ENCODE measurements at regions not wholly inside any gene's neighbourhood (a gene's known extent, or its start where the extent isn't known, plus 50 kb on each side); places are given as distances from the start of the nearest gene placed in this dataset.
"Not testable (repeated sequence)": the region's sequence is repeated elsewhere in the genome, so short reads cannot be mapped to it uniquely, and the experiment has no call there.

- DNase-seq (ENCODE audit: low read depth in 2 of 2): no peak
These were observed 177.6 kb downstream of the STK31 start for GRCh38 chr7:23887660-23888059.

DNA sequence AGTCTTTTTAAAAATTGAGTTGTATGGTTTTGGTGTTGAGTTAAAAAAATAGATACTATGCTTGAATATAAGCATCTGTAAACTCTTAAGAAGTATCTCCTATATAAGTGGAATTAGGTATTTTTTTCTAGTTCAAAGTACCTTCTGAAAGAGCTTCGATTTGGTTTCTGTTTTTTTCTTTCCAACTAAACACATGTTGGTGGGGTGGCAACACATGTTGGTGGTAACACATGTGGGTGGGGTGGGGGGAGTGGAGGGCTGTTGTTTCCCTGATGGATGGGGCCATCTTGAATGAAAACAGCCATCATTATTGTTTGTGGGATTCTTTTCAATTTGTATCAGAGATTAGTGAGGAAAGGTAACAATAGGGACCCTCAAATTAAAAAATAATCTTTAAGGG lies 178.9 kb downstream of the STK31 start:
- no peak for DNase-seq (ENCODE audit: low read depth in 2 of 2)

- no peak for DNase-seq (ENCODE audit: low read depth in 2 of 2)
These were observed 179.5 kb downstream of the STK31 start for GRCh38 chr7:23889566-23889965.

- no peak for DNase-seq (ENCODE audit: low read depth in 2 of 2)
These were observed 182.0 kb downstream of the STK31 start for GRCh38 chr7:23892019-23892418.

DNA sequence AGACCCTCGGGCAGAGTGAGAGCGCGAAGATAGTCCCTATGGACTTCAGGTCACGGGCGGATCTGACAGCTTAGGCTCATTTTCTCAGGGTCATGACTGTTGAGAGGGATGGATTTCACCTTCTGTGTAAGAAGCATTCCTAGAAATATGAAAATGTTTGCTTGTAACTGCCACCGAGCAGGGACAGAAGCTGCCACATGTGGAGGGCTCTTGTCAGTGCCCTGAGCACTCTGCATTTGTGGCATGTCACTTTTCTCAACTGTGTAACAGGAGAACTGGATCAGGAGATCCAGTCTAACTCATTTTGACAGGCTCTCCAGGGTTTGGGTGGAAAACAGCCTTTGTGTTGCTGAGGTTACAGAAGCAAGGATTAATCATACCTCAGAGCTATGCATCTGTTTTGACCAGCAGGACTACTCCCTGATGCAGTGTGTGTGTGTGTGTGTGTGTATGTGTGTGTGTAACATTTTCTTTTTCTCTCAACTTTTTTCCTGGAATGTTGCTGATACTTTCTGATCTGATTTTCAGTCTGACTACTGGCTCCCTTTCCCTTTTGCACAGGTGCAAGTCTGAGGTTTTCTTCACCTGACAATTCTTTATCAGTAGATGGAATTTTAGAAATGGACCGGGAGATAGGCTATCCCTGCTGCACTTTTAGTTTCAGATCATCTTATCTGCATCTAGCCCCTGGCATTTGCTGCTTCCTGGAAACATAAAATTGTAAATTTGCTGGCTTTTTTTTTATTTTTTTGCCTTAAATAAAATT lies 183.3 kb downstream of the STK31 start:
- peak; percentile 13 to 29 for DNase-seq (ENCODE audit: low read depth in 2 of 2)

GRCh38 chr7:23893942-23894891 lies 184.2 kb downstream of the STK31 start:
- no peak for DNase-seq (ENCODE audit: low read depth in 2 of 2)

GRCh38 chr7:23894892-23895569 lies 185.0 kb downstream of the STK31 start:
- DNase-seq (ENCODE audit: low read depth in 2 of 2): no peak

GRCh38 chr7:23895666-23896096 lies 185.7 kb downstream of the STK31 start:
- DNase-seq (ENCODE audit: low read depth in 2 of 2): peak; percentile 22 to 34

DNA sequence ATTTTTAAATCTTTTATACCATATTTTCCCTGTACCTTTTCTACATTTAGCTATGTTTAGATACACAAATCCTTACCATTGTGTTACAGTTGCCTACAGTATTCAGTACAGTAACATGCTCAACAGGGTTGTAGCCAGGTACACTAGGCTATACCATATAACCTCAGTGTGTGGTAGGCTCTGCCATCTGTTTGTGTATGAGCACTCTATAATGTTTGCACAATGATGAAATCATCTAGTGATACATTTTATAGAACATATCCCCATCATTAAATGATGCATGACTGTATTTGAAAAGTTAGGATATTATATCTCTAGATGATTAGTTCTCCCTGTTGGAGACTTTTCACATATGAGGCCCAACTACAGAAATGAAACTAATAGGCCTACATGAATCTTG lies 188.6 kb downstream of the STK31 start:
- DNase-seq (ENCODE audit: low read depth in 2 of 2): no peak

GRCh38 chr7:23904901-23905300 lies 194.9 kb downstream of the STK31 start:
- DNase-seq (ENCODE audit: low read depth in 2 of 2): not testable (repeated sequence)

- no peak for DNase-seq (ENCODE audit: low read depth in 2 of 2)
These were observed 197.0 kb downstream of the STK31 start for GRCh38 chr7:23907012-23907411.

- DNase-seq (ENCODE audit: low read depth in 2 of 2): no peak
These were observed 199.4 kb downstream of the STK31 start for GRCh38 chr7:23909426-23909825.

DNA sequence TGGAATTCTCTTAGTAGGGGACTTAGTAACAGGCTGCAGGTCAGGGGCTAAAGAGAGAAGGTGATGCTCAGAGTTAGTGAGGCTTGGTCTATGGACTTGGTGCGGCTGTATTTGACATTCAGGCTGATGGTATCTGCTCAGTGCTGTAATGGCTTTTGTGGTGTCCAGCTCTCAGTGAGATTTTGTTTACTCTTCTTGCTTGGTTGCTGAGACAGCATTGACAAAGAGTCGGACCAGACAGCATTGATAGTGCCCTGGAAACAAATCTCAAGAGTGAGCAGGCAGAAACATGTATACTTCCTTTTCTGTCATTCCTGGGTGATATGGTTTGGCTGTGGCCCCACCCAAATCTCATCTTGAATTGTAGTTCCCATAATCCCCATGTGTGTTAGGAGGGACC lies 202.0 kb downstream of the STK31 start:
- no peak for DNase-seq (ENCODE audit: low read depth in 2 of 2)

GRCh38 chr7:23913016-23913415 lies 203.0 kb downstream of the STK31 start:
- DNase-seq (ENCODE audit: low read depth in 2 of 2): no peak

DNA sequence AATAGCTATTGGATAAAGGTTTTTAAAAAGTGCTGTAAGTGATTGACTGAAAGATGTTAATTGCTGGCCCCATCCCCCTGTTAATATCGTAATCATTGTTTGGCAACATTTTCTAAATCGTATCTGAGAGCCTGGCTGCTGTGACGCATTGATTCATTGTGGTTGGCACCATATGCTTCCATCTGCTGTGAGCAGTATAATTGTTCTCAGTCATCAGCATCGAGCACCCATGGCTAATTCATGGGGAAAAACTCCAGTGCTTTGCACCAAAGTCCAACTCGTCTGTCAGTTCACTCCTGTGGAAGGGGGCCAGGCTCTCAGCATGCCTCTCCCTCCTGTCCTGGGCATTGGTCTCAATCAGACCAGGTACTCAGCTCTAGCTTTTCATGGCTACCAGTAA lies 205.2 kb downstream of the STK31 start:
- DNase-seq (ENCODE audit: low read depth in 2 of 2): no peak

DNA sequence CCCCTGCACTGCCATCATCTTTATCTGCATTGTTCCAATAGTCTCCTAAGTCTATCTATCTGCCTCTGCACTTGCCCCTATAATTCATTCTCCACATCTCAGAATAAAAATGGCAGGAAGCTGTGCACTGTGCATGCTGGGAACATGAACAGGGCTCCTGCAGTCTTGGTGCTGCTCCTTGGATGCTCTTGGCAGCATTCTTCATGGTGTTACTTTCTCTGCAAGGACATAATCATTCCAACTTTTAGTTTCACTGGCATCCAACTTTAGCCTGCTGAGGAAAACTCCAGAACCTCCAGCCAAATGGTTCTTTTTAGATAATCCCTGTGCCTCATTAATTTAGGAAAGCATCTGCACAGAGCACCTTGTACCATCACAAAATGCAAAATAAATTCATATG lies 208.3 kb downstream of the STK31 start:
- no peak for DNase-seq (ENCODE audit: low read depth in 2 of 2)

DNA sequence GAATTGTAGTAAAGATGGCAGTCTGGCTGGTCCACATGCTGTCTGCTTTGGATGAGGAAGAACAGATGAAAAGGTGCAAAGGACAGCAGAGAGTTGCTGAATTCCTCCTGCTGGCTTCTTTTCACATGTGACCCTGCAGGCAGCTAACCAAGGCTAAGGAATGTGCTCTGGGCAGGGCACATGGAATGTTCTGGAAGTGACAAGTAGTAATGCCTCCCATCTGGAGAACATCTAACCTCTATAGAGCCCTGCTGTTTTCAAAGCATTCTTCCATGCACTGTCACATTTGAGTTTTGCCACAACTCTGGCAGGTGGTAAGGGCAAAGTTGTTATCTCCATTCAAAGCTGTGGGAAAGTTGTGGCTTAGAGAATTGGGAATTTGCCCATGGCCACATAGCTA lies 208.8 kb downstream of the STK31 start:
- DNase-seq (ENCODE audit: low read depth in 2 of 2): no peak

DNA sequence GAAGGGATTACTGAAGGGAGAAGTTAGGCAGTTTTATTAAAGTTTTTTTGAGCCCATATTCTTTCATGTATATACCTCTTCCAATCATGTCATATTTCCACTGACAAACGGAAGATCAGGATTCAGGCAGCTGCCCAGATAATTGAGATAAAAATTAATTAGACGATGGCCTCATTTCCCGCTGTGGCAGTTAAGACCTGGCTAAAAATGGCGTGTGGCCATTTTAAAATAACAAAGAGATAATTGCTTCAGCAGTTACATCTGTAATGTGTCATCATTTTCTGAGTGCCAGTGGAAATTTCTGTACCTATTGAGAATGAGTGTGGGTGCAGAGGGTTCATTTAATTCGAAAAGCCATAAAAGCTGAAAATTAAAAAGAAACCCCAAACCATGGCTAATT lies 215.1 kb downstream of the STK31 start:
- DNase-seq (ENCODE audit: low read depth in 2 of 2): no peak

DNA sequence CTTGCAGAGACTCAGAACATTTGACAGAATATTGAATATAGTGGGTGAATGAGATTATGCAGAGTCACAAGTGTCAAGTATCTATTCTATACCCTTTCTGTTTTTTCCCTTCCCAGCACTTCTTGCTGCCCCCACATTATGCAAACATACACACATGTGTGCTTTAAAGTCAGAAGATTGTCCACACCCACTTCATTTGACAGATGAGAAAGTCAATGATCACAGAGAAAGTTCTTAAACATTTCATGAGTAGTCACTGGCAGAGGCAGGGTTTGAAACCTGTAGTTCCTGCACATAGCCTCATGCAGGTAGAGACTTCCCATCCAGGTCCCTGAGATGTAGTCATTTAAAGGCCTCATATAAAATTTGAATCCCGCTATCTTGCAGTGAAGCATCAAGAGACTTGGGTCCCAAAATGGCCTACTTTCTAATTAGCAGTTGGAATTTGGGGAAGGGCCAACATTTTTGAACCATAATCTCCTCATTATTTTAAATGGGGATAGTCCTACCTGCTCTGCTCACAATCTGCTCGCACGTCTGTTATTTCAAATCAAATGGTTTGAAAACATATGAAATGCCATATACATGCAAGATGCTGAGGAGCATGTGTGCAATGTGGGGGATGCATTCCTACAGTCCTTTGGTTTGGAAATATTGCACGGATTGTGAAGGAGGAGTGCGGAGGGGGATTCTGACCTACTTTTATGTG lies 217.8 kb downstream of the STK31 start:
- DNase-seq (ENCODE audit: low read depth in 2 of 2): no peak

GRCh38 chr7:23928418-23928775 lies 218.4 kb downstream of the STK31 start:
- no peak for DNase-seq (ENCODE audit: low read depth in 2 of 2)

GRCh38 chr7:23930312-23930711 lies 220.3 kb downstream of the STK31 start:
- no peak for DNase-seq (ENCODE audit: low read depth in 2 of 2)

DNA sequence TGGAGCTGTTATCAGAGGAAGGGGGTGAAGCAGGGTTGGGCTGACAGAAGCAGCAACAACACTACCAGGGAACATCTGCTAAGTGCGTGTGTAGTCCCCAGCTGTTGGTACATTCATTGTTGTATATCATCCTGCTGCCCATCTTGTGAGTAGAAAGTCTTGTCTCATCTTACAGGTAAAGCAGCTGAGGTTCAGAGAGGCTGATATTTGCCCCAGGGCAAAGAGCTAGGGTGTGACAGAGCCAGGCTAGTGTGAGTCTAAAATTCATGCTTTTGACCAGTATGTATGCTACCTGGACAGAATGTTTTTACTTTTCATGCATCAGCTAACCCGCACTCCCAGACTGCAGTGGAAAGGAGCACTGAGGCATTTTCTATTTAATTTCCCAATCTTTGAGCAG lies 221.6 kb downstream of the STK31 start:
- no peak for DNase-seq (ENCODE audit: low read depth in 2 of 2)

Measured in fibroblast of skin of left biceps (primary cell).